HG02678 (cell line): ENCODE measurements at regions not wholly inside any gene's neighbourhood (a gene's known extent, or its start where the extent isn't known, plus 50 kb on each side); places are given as distances from the start of the nearest gene placed in this dataset.
A peak's percentile ranks its signal among the peaks of the same experiment; 100 is the strongest.
"Not testable (repeated sequence)": the region's sequence is repeated elsewhere in the genome, so short reads cannot be mapped to it uniquely, and the experiment has no call there.

Source experiments
- ATAC-seq: cut with Tn5 transposase; IDR thresholded peaks from one replicate; pipeline ENCODE4 v1.9.1; 2021; ENCODE audit warnings: mild to moderate bottlenecking, moderate library complexity; ENCODE audit not compliant: unreplicated experiment

DNA sequence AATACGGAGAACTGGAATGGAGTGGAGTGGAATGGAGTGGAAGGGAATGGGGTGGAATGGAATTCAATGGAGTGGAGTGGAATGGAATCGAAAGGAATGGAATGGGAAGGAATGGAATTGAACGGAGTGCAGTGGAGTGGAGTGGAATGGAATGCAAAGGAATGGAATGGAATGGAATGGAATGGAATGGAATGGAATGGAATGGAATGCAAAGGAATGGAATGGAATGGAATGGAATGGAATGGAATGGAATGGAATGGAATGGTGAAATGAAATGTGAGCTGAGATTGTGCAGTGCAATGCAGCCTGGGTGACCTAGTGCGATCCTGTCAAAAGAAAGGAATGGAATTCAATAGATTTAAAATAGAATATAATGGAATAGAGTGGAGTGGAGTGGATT, 357.3 kb upstream of the WSB1 start:
- ATAC-seq, result not testable (repeated sequence)

DNA sequence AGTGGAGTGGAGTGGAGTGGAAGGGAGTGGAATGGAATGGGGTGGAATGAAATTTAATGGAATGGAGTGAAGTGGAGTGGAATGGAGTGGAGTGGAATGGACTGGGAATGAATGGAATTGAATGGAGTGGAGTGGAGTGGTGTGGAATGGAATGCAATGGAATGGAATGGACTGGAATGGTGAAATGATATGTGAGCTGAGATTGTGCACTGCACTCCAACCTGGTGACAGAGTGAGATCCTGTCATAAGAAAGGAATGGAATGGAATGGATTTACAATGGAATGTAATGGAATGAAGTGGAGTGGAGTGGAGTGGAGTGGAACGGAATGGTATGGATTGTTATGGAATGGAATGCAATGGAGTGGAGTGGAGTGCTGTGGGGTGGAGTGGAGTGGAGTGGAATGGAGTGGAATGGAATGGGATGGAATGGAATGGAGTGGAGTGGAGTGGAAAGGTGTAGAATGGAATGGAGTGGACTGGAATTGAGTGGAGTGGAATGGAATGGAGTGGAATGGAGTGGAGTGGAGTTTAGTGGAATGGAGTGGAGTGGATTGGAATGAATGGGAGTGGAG, 356.1 kb upstream of the WSB1 start:
- peak; percentile 46 for ATAC-seq

DNA sequence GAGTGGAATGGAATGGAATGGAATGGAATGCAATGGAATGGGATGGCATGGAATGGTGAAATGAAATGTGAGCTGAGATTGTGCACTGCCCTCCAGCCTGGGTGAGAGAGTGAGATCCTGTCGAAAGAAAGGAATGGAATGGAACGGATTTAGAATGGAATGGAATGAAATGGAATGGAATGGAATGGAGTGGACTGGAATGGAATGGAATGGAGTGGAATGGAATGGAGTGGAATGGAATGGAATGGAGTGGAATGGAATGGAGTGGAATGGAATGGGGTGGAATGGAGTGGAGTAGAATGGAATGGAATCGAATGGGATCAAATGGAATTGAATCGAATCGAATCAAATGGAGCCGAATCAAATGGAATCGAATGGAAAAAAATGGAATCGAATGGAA, 354.2 kb upstream of the WSB1 start:
- ATAC-seq, result not testable (repeated sequence)

DNA sequence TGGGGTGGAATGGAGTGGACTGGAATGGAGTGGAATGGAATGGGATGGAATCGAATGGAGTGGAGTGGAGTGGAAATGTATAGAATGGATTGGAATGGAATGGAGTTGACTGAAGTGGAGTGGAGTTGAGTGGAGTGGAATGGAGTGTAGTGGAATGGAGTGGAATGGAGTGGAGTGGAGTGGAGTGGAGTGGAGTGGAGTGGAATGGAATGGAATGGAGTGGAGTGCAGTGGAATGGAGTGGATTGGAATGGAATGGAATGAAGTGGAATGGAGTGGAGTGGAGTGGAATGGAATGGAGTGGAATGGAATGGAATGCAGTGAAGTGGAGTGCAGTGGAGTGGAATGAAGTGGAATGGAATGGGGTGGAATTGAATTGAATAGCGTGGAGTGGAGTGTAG, 353.3 kb upstream of the WSB1 start:
- ATAC-seq, result not testable (repeated sequence)

DNA sequence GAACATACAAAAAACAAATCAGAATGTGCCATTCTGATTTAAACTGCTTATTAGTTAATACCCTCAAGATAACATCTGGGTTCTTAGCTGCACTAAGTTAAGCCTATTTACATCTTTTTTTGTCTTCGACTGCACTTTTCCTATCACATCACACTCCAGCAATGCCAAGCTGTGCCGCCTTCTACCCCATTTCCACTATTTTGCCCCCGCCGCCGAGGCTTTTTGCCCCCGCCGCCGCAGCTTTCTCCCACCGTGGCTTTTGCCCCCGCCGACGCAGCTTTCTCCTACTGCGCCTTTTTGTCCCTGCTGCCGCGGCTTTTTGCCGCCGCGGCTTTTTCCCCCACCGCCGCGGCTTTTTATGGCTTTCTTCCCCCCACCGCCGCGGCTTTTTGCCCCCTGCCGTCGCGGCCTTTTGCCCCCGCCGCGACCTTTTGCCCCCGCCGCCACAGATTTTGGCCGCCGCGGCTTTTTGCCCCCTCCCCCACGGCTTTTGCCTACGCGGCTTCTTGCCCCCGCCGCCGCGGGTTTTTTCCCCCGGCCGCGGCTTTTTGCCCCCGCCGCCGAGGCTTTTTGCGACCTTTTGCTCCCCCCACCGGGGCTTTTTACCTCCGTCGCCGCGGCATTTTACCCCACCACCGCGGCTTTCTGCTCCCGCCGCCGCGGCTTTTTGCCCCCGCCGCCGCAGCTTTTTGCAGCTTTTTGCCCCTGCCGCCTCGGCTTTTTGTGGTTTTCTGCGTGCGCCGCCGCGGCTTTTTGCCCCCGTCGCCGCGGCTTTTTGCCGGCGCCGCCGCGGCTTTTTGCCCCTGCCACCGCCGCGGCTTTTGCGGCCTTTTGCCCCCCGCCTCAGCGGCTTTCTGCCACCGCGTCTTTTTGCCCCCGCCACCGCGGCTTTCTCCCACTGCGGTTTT, 331.4 kb upstream of the WSB1 start:
- ATAC-seq, result no peak

DNA sequence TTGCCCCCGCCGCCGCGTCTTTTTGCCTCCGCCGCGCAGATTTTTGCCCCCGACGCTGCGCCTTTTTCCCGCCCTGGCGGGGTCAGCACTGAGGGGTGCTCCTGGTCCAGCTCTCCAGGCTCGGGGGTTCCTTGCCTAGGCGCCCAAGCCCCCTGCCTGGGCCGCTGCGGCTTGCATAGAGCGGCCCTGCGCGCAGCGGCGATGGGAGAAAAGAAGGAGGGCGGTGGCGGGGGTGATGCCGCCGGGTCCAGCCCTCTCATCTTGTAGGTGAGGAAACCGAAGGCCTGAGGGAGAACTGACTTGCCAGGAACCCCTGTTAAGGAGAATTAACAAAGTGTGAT, 330.8 kb upstream of the WSB1 start:
- no peak for ATAC-seq

DNA sequence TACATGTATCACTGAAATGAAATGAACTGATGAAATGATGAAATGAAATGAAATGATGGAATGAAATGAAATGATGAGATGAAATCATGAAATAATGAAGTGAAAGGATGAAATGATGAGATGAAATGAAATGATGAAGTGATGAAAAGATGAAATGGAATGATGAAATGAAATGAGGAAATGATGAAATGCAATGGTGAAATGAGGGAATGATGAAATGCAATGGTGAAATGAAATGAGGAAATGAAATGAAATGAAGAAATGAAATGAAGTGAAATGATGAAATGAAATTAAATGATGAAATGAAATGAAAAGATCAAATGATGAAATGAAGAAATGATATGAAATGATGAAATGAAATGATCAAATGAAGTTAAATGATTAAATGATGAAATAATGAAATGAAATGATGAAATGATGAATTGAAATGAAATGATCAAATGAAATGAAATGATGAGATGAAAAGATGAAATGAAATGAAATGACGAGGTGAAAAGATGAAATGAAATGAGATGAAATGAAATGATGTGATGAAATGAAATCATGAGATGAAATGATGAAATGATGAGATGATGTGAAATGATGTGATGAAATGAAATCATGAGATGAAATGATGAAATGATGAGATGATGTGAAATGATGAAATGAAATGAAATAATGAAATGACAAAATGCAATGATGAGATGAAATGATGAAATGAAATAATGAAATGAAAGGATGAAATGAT, 327.9 kb upstream of the WSB1 start:
- ATAC-seq, result not testable (repeated sequence)

DNA sequence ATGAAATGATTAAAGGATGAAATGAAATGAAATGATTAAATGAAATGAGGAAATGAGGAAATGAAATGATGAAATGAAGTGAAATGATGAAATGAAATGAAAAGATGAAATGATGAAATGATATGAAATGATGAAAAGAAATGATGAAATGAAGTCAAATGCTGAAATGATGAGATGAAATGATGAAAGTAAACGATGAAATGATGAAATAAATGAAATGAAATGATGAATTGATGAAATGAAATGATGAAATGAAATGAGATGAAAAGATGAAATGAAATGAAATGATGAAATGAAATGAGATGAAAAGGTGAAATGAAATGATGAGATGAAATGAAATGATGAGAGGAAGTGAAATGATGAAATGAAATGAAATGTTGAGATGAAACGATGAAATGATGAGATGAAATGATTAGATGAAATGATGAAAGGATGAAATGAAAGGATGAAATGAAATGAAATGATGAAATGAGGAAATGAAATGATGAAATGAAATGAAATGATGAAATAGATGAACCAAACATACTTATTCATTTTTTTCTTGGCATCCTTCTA, 327.2 kb upstream of the WSB1 start:
- ATAC-seq, result not testable (repeated sequence)

DNA sequence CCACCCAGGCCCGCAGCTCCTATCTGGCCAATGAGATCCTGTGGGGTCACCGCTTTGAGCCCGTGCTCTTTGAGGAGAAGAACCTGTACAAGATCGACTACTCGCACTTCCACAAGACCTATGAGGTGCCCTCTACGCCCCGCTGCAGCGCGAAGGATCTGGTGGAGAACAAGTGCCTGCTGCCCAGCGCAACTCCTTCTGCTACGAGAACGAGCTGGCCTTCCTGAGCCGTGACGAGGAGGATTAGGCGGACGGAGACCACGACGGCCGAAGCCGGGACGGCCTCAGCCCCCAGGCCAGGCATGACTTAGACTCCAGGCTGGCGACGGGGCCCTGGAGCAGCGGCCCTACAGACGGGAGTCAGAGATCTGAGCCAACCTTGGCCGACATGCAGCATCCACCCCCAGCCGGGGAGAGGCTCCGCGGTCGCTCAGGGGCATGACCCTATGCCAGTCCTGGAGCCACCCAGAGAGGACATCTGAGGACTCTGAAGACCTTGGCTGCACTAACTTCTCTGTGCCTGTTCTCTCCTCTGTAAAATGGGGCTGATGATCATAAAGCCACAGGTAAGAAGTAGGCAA, 312.0 kb upstream of the WSB1 start:
- not testable (repeated sequence) for ATAC-seq

DNA sequence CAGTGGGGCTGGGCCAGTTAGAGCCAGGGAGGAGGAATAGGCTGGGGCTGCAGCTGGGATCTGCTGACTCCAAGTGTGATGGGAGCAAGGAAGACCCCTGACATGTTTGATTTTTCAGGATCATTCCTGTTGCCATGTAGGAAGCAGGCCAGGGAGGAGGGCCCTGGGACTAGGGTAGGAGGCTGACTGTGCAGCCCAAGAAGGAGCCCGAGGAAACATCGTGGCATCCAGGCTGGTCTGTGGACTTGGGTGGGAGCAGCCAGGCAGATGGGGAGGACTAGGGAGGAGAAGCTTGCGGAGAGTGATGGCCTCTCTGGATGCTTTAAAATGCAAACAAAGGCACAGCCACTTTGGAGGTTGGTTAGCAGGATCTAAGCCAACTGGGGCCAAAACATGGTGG, 311.4 kb upstream of the WSB1 start:
- not testable (repeated sequence) for ATAC-seq

DNA sequence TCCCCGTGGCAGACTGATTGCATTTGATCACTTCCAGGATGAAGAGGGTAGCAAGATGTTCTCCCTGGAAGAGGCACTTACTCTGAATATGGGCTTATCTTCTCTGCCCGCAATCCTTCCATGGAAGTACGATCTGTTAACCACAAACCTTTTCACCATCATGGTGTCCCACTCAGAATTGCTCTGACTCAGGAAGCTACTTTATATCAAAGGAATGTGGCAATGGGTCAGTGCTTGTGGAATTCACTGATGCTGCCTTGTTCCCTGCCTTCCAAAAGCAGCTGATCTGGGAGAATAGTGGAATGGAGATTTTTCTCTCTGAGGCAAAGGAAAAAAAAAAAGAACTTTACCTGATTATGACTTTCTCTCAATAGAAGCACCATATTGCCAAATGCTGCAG, 306.1 kb upstream of the WSB1 start:
- ATAC-seq, result not testable (repeated sequence)

DNA sequence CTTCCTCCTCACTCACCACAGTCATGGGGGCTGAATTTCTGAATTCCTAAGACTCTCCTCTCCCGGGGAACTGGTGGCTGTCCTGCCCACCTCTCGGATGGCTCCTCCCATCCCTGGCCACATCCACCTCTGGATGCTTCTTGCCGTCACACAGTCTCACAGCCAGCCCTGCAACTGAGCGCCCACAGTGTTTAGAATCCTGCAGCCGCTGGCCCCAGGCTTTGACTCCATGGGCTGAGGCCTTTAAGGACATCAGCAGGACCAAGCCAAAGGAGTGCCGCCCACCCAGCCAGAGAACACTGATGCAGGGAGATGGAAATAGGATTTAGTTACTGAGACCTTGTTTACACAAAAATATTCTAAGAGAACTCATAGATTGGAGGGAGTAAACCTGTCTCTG, 299.3 kb upstream of the WSB1 start:
- not testable (repeated sequence) for ATAC-seq

DNA sequence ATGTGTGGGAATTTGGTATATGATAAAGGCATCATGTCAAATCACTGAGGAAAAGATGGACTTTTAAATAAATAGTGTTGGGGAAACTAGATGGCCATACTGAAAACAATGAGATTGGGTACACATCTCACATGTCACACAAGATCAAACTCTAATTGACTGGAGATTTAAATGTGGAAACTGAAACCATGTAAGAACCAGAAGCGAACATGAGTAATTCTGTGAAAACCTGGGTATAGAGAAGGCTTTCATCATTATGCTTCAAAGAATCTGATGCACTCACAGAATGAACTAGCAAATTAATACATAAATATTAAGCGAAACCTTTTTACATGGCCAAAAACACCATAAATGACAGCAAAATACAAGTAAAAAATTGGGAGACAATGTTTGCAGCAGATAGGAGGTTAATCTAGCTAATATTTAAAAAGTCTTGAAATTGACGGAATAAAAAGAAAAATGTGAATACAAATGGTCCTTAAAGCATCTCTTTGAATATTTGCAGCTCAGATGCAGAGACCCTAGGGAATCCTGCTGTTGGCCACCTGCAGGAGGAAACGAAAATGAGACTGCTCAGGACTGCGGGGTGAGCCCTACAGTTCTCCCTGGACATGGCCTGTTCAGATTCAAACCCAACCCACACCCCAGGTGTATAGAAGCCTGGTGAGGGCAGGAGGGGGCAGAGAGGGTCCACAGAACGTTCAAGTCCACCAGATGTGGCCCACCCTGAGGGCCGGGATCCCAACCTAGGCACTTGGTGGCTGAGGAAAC, 297.6 kb upstream of the WSB1 start:
- ATAC-seq, result not testable (repeated sequence)

DNA sequence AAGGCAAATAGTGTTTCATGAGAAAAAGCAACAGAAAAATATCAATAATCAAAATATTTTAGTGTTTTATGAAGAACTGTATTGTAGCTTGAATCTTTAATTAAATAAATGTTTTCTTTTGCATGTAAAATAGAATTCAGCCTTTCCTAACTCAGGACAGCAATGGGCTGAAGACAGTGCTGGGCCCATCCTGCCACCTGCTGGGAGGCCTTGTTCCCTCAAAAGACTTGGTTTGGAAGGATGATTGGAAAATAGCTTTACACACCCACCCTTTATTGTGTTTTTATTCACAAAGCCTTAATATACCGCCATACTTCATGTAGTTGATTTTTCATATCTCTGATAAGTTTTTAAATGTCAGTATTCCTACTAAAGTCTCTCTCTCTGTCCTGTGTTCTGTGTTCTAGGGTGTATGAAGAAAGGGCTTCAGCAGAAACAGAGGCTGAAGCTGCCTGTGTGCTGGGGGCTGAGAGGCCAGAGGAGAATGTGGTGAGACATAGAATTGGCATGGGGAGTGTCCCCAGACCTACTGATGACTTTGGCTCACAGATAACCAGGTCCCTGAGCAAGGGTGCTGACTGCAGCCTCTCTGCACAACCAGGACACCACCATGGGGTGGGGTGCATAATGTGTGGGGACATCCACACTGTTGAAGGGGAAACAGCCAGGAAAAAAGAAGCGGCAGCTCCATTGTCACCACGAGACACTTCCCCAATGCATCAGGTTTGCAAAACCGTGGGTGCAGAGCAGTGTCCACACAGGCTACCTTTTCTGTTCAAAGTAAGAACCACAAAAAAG, 286.0 kb upstream of the WSB1 start:
- not testable (repeated sequence) for ATAC-seq

DNA sequence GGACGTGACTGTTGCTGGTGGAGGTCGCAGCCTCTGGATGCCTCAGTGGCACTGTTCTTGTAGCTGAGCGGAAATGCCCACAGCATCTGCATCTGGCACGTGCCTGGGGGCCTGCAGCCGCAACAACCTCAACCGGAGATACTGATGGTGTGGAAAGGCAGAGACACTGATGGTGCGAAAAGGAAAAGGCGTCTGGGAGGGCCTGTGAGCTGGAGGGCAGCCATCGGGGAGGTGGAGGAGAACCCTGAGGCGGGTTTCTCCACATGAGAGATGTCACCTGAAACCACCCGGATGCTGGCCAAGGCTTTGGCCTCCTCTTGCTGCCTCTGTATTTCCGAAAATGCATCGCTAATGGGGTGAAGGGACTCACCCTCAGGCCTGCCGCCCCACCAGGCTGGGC, 284.8 kb upstream of the WSB1 start:
- ATAC-seq, result no peak

DNA sequence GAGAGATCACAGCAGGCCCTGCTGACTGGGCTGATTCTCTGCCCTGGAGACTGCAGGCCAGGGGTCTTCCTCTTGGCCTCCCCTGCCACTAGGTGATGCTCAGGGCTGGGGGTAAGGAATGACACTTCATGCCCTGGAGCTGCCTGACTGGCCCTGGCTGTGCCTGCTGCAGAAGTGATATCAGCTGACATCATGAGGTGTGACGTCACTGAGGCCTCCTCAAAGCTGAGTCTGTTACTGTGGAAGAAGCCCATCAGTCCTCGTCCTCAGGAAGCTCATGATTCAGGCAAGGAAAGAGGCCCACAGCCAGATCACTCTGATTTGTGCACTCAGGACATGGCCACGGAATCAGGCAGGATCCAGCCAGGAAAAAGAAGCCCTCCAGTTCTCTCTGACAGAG, 283.8 kb upstream of the WSB1 start:
- not testable (repeated sequence) for ATAC-seq

DNA sequence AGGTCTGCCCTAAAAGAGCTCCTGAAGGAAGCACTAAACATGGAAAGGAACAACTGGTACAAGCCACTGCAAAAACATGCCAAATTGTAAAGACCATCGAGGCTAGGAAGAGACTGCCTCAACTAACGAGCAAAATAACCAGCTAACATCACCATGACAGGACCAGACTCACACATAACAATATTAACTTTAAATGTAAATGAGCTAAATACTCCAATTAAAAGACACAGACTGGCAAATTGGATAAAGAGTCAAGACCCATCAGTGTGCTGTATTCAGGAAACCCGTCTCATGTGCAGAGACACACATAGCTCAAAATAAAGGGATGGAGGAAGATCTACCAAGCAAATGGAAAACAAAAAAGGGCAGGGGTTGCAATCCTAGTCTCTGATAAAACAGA, 263.4 kb upstream of the WSB1 start:
- ATAC-seq, result not testable (repeated sequence)

DNA sequence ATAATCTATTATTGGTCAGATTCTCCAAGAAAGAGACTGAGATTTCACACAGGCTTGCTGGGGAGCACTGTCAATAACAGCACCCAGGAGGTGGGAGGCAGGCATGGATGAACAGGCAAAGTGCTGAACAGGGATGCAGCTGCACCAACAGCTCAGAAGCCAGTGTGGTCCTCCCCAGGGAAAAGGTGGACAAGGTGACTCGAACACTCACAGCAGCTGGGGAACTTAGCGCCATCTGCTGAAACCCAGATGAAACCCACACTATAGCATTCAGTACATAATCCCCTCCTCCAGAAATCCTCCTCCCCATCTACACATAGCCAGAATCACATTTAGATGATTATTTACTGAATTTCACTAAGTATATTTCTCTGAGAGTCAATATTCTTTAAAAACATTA, 255.2 kb upstream of the WSB1 start:
- no peak for ATAC-seq

DNA sequence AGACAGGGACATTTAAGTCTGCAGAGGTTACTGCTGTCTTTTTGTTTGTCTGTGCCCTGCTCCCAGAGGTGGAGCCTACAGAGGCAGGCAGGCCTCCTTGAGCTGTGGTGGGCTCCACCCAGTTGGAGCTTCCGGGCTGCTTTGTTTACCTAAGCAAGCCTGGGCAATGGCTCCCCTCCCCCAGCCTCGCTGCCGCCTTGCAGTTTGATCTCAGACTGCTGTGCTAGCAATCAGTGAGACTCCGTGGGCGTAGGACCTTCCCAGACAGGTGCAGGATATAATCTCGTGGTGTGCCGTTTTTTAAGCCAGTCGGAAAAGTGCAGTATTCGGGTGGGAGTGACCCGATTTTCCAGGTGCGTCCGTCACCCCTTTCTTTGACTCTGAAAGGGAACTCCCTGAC, 248.9 kb upstream of the WSB1 start:
- ATAC-seq, result not testable (repeated sequence)
